ENCODE measurements at regions not wholly inside any gene's neighbourhood (a gene's known extent, or its start where the extent isn't known, plus 50 kb on each side); places are given as distances from the start of the nearest gene placed in this dataset.

DNA sequence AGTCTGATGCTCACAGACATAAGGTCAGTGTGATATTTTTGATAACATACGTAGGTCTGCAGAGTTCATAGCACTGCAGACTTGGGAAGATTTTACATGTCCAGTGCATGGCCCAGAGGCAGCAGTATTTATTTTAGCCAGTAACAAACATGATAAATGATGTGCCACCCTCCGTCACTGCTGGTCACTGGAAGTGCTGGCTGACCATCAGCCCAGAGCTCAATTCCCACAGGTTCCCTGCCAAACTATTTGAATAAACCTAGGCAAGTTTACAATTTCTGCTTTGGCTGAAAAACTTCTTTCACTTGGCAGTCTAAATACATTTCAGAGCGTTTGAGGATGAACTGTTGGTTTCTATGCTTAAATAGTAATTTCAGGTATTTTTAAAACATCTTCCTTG, 135.5 kb upstream of the EDNRB start:
- no peaks in the 10 kb centered on the region for H3K27me3 ChIP-seq (ENCODE audit: insufficient read depth)
- H3K4me3 ChIP-seq, result no peak overlapping the region
- Mint-ChIP-seq H3K4me1 (peaks cover 2% of the 10 kb centered on the region; the same call in 1 of the 3 replicates), H3K27ac (no peak overlapping the region), H3K27me3 (ENCODE audit: insufficient read depth, low read depth, poor library complexity) (no peaks in the 10 kb centered on the region), H3K36me3 (ENCODE audit: low read depth) (peaks cover 27% of the 10 kb centered on the region), H3K4me3 (no peak overlapping the region), H3K9me3 (peaks cover 25% of the 10 kb centered on the region)
- no peaks in the 10 kb centered on the region for H3K4me1 ChIP-seq (ENCODE audit: insufficient read depth)
- no peaks in the 10 kb centered on the region for H4K20me1 ChIP-seq (replicated peaks; ENCODE audit: insufficient read depth)
- 0 out of 2 replicates have a peak, but pooled peaks cover 9% of the 10 kb centered on the region for H3K9me2 ChIP-seq (ENCODE audit: insufficient read depth)
- no peak for ATAC-seq
- H3F3A ChIP-seq (replicated peaks; ENCODE audit: low read depth), result no peaks in the 10 kb centered on the region
- no peak overlapping the region for H3K27ac ChIP-seq (ENCODE audit: low read depth)
- peaks cover 3% of the 10 kb centered on the region; the same call in 1 of the 2 replicates for H3K36me3 ChIP-seq (ENCODE audit: insufficient read depth)
- TF ChIP-seq, protein P1, sequence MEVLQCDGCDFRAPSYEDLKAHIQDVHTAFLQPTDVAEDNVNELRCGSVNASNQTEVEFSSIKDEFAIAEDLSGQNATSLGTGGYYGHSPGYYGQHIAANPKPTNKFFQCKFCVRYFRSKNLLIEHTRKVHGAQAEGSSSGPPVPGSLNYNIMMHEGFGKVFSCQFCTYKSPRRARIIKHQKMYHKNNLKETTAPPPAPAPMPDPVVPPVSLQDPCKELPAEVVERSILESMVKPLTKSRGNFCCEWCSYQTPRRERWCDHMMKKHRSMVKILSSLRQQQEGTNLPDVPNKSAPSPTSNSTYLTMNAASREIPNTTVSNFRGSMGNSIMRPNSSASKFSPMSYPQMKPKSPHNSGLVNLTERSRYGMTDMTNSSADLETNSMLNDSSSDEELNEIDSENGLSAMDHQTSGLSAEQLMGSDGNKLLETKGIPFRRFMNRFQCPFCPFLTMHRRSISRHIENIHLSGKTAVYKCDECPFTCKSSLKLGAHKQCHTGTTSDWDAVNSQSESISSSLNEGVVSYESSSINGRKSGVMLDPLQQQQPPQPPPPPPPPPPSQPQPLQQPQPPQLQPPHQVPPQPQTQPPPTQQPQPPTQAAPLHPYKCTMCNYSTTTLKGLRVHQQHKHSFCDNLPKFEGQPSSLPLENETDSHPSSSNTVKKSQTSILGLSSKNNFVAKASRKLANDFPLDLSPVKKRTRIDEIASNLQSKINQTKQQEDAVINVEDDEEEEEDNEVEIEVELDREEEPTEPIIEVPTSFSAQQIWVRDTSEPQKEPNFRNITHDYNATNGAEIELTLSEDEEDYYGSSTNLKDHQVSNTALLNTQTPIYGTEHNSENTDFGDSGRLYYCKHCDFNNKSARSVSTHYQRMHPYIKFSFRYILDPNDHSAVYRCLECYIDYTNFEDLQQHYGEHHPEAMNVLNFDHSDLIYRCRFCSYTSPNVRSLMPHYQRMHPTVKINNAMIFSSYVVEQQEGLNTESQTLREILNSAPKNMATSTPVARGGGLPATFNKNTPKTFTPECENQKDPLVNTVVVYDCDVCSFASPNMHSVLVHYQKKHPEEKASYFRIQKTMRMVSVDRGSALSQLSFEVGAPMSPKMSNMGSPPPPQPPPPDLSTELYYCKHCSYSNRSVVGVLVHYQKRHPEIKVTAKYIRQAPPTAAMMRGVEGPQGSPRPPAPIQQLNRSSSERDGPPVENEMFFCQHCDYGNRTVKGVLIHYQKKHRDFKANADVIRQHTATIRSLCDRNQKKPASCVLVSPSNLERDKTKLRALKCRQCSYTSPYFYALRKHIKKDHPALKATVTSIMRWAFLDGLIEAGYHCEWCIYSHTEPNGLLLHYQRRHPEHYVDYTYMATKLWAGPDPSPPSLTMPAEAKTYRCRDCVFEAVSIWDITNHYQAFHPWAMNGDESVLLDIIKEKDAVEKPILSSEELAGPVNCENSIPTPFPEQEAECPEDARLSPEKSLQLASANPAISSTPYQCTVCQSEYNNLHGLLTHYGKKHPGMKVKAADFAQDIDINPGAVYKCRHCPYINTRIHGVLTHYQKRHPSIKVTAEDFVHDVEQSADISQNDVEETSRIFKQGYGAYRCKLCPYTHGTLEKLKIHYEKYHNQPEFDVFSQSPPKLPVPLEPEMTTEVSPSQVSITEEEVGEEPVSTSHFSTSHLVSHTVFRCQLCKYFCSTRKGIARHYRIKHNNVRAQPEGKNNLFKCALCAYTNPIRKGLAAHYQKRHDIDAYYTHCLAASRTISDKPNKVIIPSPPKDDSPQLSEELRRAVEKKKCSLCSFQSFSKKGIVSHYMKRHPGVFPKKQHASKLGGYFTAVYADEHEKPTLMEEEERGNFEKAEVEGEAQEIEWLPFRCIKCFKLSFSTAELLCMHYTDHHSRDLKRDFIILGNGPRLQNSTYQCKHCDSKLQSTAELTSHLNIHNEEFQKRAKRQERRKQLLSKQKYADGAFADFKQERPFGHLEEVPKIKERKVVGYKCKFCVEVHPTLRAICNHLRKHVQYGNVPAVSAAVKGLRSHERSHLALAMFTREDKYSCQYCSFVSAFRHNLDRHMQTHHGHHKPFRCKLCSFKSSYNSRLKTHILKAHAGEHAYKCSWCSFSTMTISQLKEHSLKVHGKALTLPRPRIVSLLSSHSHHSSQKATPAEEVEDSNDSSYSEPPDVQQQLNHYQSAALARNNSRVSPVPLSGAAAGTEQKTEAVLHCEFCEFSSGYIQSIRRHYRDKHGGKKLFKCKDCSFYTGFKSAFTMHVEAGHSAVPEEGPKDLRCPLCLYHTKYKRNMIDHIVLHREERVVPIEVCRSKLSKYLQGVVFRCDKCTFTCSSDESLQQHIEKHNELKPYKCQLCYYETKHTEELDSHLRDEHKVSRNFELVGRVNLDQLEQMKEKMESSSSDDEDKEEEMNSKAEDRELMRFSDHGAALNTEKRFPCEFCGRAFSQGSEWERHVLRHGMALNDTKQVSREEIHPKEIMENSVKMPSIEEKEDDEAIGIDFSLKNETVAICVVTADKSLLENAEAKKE (CRISPR knock-in tag; IDR thresholded peaks at IDR 0.05), result no peak
- TF ChIP-seq ZNF114 (CRISPR knock-in tag; IDR thresholded peaks at IDR 0.05) (no peak), CREB1 (CRISPR knock-in tag; IDR thresholded peaks at IDR 0.05; ENCODE audit: low read depth) (no peak), STAT1 (IDR thresholded peaks at IDR 0.05; ENCODE audit: unreplicated experiment) (no peak), ZNF331 (CRISPR knock-in tag; IDR thresholded peaks at IDR 0.05; ENCODE audit: low read depth) (no peak), JUNB (IDR thresholded peaks at IDR 0.05; ENCODE audit: unreplicated experiment) (no peak), REST (IDR thresholded peaks at IDR 0.05; ENCODE audit: unreplicated experiment) (no peak), POLR2AphosphoS5 (IDR thresholded peaks at IDR 0.05; ENCODE audit: low read depth) (no peak), EZH2phosphoT487 (IDR thresholded peaks at IDR 0.05; ENCODE audit: unreplicated experiment) (no peak), NANOG (IDR thresholded peaks at IDR 0.05; ENCODE audit: borderline replicate concordance) (no peak), EZH2 (IDR thresholded peaks at IDR 0.05; ENCODE audit: low read depth, unreplicated experiment) (no peak)
- TF ChIP-seq, protein P2, sequence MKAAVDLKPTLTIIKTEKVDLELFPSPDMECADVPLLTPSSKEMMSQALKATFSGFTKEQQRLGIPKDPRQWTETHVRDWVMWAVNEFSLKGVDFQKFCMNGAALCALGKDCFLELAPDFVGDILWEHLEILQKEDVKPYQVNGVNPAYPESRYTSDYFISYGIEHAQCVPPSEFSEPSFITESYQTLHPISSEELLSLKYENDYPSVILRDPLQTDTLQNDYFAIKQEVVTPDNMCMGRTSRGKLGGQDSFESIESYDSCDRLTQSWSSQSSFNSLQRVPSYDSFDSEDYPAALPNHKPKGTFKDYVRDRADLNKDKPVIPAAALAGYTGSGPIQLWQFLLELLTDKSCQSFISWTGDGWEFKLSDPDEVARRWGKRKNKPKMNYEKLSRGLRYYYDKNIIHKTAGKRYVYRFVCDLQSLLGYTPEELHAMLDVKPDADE (IDR thresholded peaks at IDR 0.05), result no peak
- TF ChIP-seq, protein P3, sequence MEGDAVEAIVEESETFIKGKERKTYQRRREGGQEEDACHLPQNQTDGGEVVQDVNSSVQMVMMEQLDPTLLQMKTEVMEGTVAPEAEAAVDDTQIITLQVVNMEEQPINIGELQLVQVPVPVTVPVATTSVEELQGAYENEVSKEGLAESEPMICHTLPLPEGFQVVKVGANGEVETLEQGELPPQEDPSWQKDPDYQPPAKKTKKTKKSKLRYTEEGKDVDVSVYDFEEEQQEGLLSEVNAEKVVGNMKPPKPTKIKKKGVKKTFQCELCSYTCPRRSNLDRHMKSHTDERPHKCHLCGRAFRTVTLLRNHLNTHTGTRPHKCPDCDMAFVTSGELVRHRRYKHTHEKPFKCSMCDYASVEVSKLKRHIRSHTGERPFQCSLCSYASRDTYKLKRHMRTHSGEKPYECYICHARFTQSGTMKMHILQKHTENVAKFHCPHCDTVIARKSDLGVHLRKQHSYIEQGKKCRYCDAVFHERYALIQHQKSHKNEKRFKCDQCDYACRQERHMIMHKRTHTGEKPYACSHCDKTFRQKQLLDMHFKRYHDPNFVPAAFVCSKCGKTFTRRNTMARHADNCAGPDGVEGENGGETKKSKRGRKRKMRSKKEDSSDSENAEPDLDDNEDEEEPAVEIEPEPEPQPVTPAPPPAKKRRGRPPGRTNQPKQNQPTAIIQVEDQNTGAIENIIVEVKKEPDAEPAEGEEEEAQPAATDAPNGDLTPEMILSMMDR (conservative IDR thresholded peaks at IDR 0.05; ENCODE audit: low read depth in 2 of 2), result no peak
- H3K79me2 ChIP-seq (replicated peaks; ENCODE audit: insufficient read depth), result no peaks in the 10 kb centered on the region
- H3K4me2 ChIP-seq, result no peak overlapping the region
- DNase-seq (ENCODE audit: low spot score), result no peak
- no peak overlapping the region for H2AFZ ChIP-seq

All from GM23338 (cell line).